Mesenchymal stem cell (in vitro differentiated cells and primary cell): ENCODE measurements at regions not wholly inside any gene's neighbourhood (a gene's known extent, or its start where the extent isn't known, plus 50 kb on each side); places are given as distances from the start of the nearest gene placed in this dataset.

ENCODE experiments used
- DNase-seq: peaks from one replicate; pipeline ENCODE4 v3.0.0-alpha.2; 2013
- H2AFZ ChIP-seq: one replicate; pipeline ENCODE4 v1.6.1; 2013; ENCODE audit warnings: low read depth, mild to moderate bottlenecking, control low read depth, inconsistent platforms, low read length, moderate library complexity
- H2AK5ac ChIP-seq: 2 replicates; pipeline ENCODE4 v1.6.1; 2013; ENCODE audit warnings: low read length, moderate library complexity, mild to moderate bottlenecking, inconsistent platforms; ENCODE audit not compliant: severe bottlenecking
- H2BK120ac ChIP-seq: one replicate; pipeline ENCODE4 v1.6.1; 2013; ENCODE audit warnings: low read depth, mild to moderate bottlenecking, inconsistent platforms, low read length, moderate library complexity
- H2BK12ac ChIP-seq, 2 experiments: one replicate each; pipeline ENCODE4 v1.6.1; 2013; ENCODE audit warnings: inconsistent platforms in 2 of 2, low read length in 2 of 2, mild to moderate bottlenecking in 2 of 2, moderate library complexity in 2 of 2, control low read depth in 1 of 2
- H2BK15ac ChIP-seq: one replicate; pipeline ENCODE4 v1.6.1; 2013; ENCODE audit warnings: mild to moderate bottlenecking, low read depth, inconsistent platforms; ENCODE audit not compliant: poor library complexity, severe bottlenecking
- H2BK5ac ChIP-seq: 2 replicates; pipeline ENCODE4 v1.6.1; 2013; ENCODE audit warnings: low read depth, mild to moderate bottlenecking, low read length, control low read depth, inconsistent platforms; ENCODE audit not compliant: poor library complexity, severe bottlenecking
- H3K14ac ChIP-seq, 2 experiments: one replicate each; pipeline ENCODE4 v1.6.1; 2013; ENCODE audit warnings: inconsistent platforms in 2 of 2, low read length in 2 of 2, control low read depth in 1 of 2, mild to moderate bottlenecking in 1 of 2, moderate library complexity in 1 of 2
- H3K18ac ChIP-seq, 2 experiments: one replicate each; pipeline ENCODE4 v1.6.1; 2013; ENCODE audit warnings: inconsistent platforms in 2 of 2, low read length in 2 of 2, control low read depth in 1 of 2, low read depth in 1 of 2, mild to moderate bottlenecking in 1 of 2
- H3K23ac ChIP-seq, 2 experiments: one replicate each; pipeline ENCODE4 v1.6.1; 2013; ENCODE audit warnings: inconsistent platforms in 2 of 2, low read length in 2 of 2, mild to moderate bottlenecking in 2 of 2, moderate library complexity in 2 of 2, control low read depth in 1 of 2
- H3K27ac ChIP-seq: 2 replicates; pipeline ENCODE4 v1.5.1; 2013; ENCODE audit warnings: mild to moderate bottlenecking, moderate library complexity, low read length, control low read depth, inconsistent platforms; ENCODE audit not compliant: poor library complexity, severe bottlenecking
- H3K27me3 ChIP-seq, 2 experiments: 2 replicates each; pipeline versions ENCODE4 v1.6.1 to v1.7.0; 2013; ENCODE audit warnings: low read length in 2 of 2, mild to moderate bottlenecking in 2 of 2, moderate library complexity in 2 of 2, control low read depth in 1 of 2, inconsistent platforms in 1 of 2; ENCODE audit not compliant: control insufficient read depth in 1 of 2, insufficient read depth in 1 of 2
- H3K36me3 ChIP-seq, 2 experiments: 2 replicates each; pipeline versions ENCODE4 v1.6.1 to v1.7.0; 2013; ENCODE audit warnings: low read length in 2 of 2, control low read depth in 1 of 2, inconsistent platforms in 1 of 2, low read depth in 1 of 2, mild to moderate bottlenecking in 1 of 2; ENCODE audit not compliant: insufficient read depth in 2 of 2, control insufficient read depth in 1 of 2
- H3K4ac ChIP-seq, 2 experiments: one replicate each; pipeline ENCODE4 v1.6.1; 2013; ENCODE audit warnings: inconsistent platforms in 2 of 2, low read length in 2 of 2, mild to moderate bottlenecking in 2 of 2, moderate library complexity in 2 of 2, control low read depth in 1 of 2, low read depth in 1 of 2
- H3K4me1 ChIP-seq: 2 replicates; pipeline ENCODE4 v1.6.1; 2013; ENCODE audit warnings: low read depth, low read length, control low read depth; ENCODE audit not compliant: control insufficient read depth, insufficient read depth
- H3K4me2 ChIP-seq: 2 replicates; pipeline ENCODE4 v1.6.1; 2013; ENCODE audit warnings: low read length, mild to moderate bottlenecking, inconsistent platforms; ENCODE audit not compliant: poor library complexity, severe bottlenecking
- H3K4me3 ChIP-seq, 2 experiments: 2 replicates each; pipeline versions ENCODE4 v1.5.1 to v1.7.0; 2013; ENCODE audit warnings: low read length in 2 of 2, mild to moderate bottlenecking in 2 of 2, control low read depth in 1 of 2, low read depth in 1 of 2; ENCODE audit not compliant: insufficient read depth in 1 of 2
- H3K79me1 ChIP-seq: replicated peaks from 2 replicates; pipeline ENCODE4 v1.6.1; 2013; ENCODE audit warnings: mild to moderate bottlenecking, control low read depth, low read length, inconsistent platforms; ENCODE audit not compliant: poor library complexity, severe bottlenecking
- H3K9ac ChIP-seq: 2 replicates; pipeline ENCODE4 v1.7.0; 2013; ENCODE audit warnings: mild to moderate bottlenecking, low read length, moderate library complexity
- H3K9me3 ChIP-seq: 2 replicates; pipeline ENCODE4 v1.7.0; 2013; ENCODE audit warnings: mild to moderate bottlenecking, low read length; ENCODE audit not compliant: control insufficient read depth
- H4K8ac ChIP-seq: one replicate; pipeline ENCODE4 v1.6.1; 2013; ENCODE audit warnings: inconsistent platforms, mild to moderate bottlenecking, low read length, moderate library complexity
- H4K91ac ChIP-seq: one replicate; pipeline ENCODE4 v1.6.1; 2013; ENCODE audit warnings: mild to moderate bottlenecking, low read length, inconsistent platforms
- WGBS: methylation state at CpG from one replicate; pipeline ENCODE4 v1.1.7; 2013; ENCODE audit warnings: mixed read lengths; 5-methylcytosine and 5-hydroxymethylcytosine counted together

GRCh38 chr13:111469450-111469849 is 149.0 kb downstream of the TEX29 start:
- Histone ChIP-seq H3K4me2 (no peak overlapping the region), H3K36me3 (no peaks in the 10 kb centered on the region), H3K79me1 (no peaks in the 10 kb centered on the region), H3K4me3 (no peak overlapping the region), H3K14ac (no peak overlapping the region), H4K8ac (no peak overlapping the region), H3K27me3 (peaks cover 0 to 34% of the 10 kb centered on the region in 2 experiments), H3K4me1 (no peaks in the 10 kb centered on the region), H2AFZ (no peak overlapping the region), H3K27ac (no peak overlapping the region), H3K4ac (no peak overlapping the region), H2BK15ac (no peak overlapping the region), H3K9ac (no peak overlapping the region), H2AK5ac (no peak overlapping the region), H4K91ac (no peak overlapping the region), H3K23ac (no peak overlapping the region), H2BK120ac (no peak overlapping the region), H3K9me3 (no peaks in the 10 kb centered on the region), H2BK12ac (no peak overlapping the region), H3K18ac (no peak overlapping the region), H2BK5ac (no peak overlapping the region)
- DNase-seq, result no peak
- 79% methylated on average over 5 of the region's 5 CpGs for WGBS

GRCh38 chr13:111469916-111470506 is 149.6 kb downstream of the TEX29 start:
- Histone ChIP-seq H3K27me3 (peaks cover 0 to 29% of the 10 kb centered on the region in 2 experiments), H3K18ac (no peak overlapping the region), H2AK5ac (no peak overlapping the region), H2BK120ac (no peak overlapping the region), H3K4me1 (no peaks in the 10 kb centered on the region), H3K27ac (no peak overlapping the region), H2BK5ac (no peak overlapping the region), H3K36me3 (no peaks in the 10 kb centered on the region), H4K8ac (no peak overlapping the region), H3K23ac (no peak overlapping the region), H2BK15ac (no peak overlapping the region), H3K4me2 (no peak overlapping the region), H3K9me3 (no peaks in the 10 kb centered on the region), H3K14ac (no peak overlapping the region), H3K9ac (no peak overlapping the region), H3K4ac (no peak overlapping the region), H3K79me1 (no peaks in the 10 kb centered on the region), H2BK12ac (no peak overlapping the region), H2AFZ (no peak overlapping the region), H3K4me3 (no peak overlapping the region), H4K91ac (no peak overlapping the region)
- DNase-seq, result no peak
- WGBS, result 86% methylated on average over 18 of the region's 20 CpGs

GRCh38 chr13:111470933-111471332 is 150.5 kb downstream of the TEX29 start:
- 84% methylated on average over 6 of the region's 9 CpGs for WGBS
- Histone ChIP-seq H3K36me3 (no peaks in the 10 kb centered on the region), H3K18ac (no peak overlapping the region), H2BK120ac (no peak overlapping the region), H2BK5ac (no peak overlapping the region), H4K8ac (no peak overlapping the region), H3K4ac (no peak overlapping the region), H3K27me3 (peaks cover 0 to 27% of the 10 kb centered on the region in 2 experiments), H3K79me1 (no peaks in the 10 kb centered on the region), H3K23ac (no peak overlapping the region), H3K9me3 (no peaks in the 10 kb centered on the region), H2BK15ac (no peak overlapping the region), H3K27ac (no peak overlapping the region), H3K4me2 (no peak overlapping the region), H4K91ac (no peak overlapping the region), H2AK5ac (no peak overlapping the region), H2AFZ (no peak overlapping the region), H2BK12ac (no peak overlapping the region), H3K14ac (no peak overlapping the region), H3K4me1 (no peaks in the 10 kb centered on the region), H3K4me3 (no peak overlapping the region), H3K9ac (no peak overlapping the region)
- no peak for DNase-seq

GRCh38 chr13:111472083-111472482 is 151.6 kb downstream of the TEX29 start:
- no peaks in the 10 kb centered on the region for H3K36me3 ChIP-seq
- H3K79me1 ChIP-seq, result no peaks in the 10 kb centered on the region
- no peak overlapping the region for H3K4ac ChIP-seq
- H2AK5ac ChIP-seq, result no peak overlapping the region
- no peaks in the 10 kb centered on the region for H3K9me3 ChIP-seq
- H4K8ac ChIP-seq, result no peak overlapping the region
- WGBS, result 79% methylated on average over 10 of the region's 10 CpGs
- H3K14ac ChIP-seq, result no peak overlapping the region
- H2BK12ac ChIP-seq, result no peak overlapping the region
- no peak overlapping the region for H2BK15ac ChIP-seq
- DNase-seq, result no peak
- no peak overlapping the region for H2BK5ac ChIP-seq
- H3K9ac ChIP-seq, result no peak overlapping the region
- no peak overlapping the region for H2AFZ ChIP-seq
- H4K91ac ChIP-seq, result no peak overlapping the region
- H3K4me1 ChIP-seq, result no peaks in the 10 kb centered on the region
- no peak overlapping the region for H3K23ac ChIP-seq
- no peak overlapping the region for H3K4me3 ChIP-seq
- H3K18ac ChIP-seq, result no peak overlapping the region
- no peak overlapping the region for H2BK120ac ChIP-seq
- no peak overlapping the region for H3K4me2 ChIP-seq
- no peak overlapping the region for H3K27ac ChIP-seq
- peaks cover 0 to 27% of the 10 kb centered on the region in 2 experiments for H3K27me3 ChIP-seq
